Adrenal gland (tissue), 9 donors: ENCODE measurements at regions not wholly inside any gene's neighbourhood (a gene's known extent, or its start where the extent isn't known, plus 50 kb on each side); places are given as distances from the start of the nearest gene placed in this dataset.
"Not testable (repeated sequence)": the region's sequence is repeated elsewhere in the genome, so short reads cannot be mapped to it uniquely, and the experiment has no call there.

Experiments
- DNase-seq, 7 donors: peaks; one replicate each; pipeline ENCODE4 v3.0.0-alpha.2; 2019 to 2020
- H3K27ac ChIP-seq, 5 donors: fragments of 200-600 bp; sonication (generic) in 4 of 5; 1 replicate in 3 of 5; 2 replicates in 2 of 5; pipeline versions ENCODE4 v1.5.1 to v1.8.0; 2016 to 2020; ENCODE audit warnings: mild to moderate bottlenecking in 1 of 5
- H3K27me3 ChIP-seq: fragments of 200-600 bp; 2 replicates; pipeline ENCODE4 v1.8.0; 2021
- H3K36me3 ChIP-seq, 2 donors: fragments of 200-600 bp; replicated peaks in 1 of 2; 1 replicate in 1 of 2; 2 replicates in 1 of 2; pipeline versions ENCODE4 v1.5.1 to v1.8.0; 2018 to 2022
- H3K4me1 ChIP-seq, 2 donors: fragments of 200-600 bp; replicated peaks in 1 of 2; 1 replicate in 1 of 2; 2 replicates in 1 of 2; pipeline versions ENCODE4 v1.5.1 to v1.8.0; 2018 to 2021
- H3K4me3 ChIP-seq, 4 donors: fragments of 200-600 bp; sonication (generic) in 3 of 4; one replicate each; pipeline ENCODE4 v1.5.1; 2016 to 2018
- H3K9me3 ChIP-seq, 3 donors: fragments of 200-600 bp; sonication (generic) in 1 of 3; replicated peaks in 1 of 3; 1 replicate in 2 of 3; 2 replicates in 1 of 3; pipeline versions ENCODE4 v1.5.1 to v1.8.0; 2016 to 2021
- POLR2A ChIP-seq, 2 donors: fragments of 450-650 bp; IDR thresholded peaks; one replicate each; pipeline ENCODE4 v1.6.1; 2017; ENCODE audit warnings: antibody characterized with exemption in 2 of 2, mild to moderate bottlenecking in 2 of 2, moderate library complexity in 1 of 2
- WGBS, 4 donors: extraction: QIAGEN DNeasy Blood & Tissue Kit in 2 of 4; methylation state at CpG; one replicate each; pipeline versions ENCODE4 v1.1.5 to v1.1.7; 2013 to 2017; 5-methylcytosine and 5-hydroxymethylcytosine counted together
- intact Hi-C, 2 donors: fragments of 100-400 bp; cut with DNase I; formaldehyde crosslinking; loops; one replicate each; pipeline versions ENCODE4 v1.14.1 to v1.15.0; 2022 to 2023
- TF ChIP-seq, protein P1 (sequence below), 6 experiments: fragments of 450-650 bp in 4 of 6; fragments of 200-600 bp in 2 of 6; sonication (generic) in 1 of 6; IDR thresholded peaks; 1 replicate in 5 of 6; 2 replicates in 1 of 6; pipeline versions ENCODE4 v1.5.1 to v1.8.0; 2016 to 2021; ENCODE audit warnings: antibody characterized with exemption in 6 of 6, mild to moderate bottlenecking in 2 of 6, moderate library complexity in 1 of 6
- donor health status: healthy with polysubstance abuse.
- donor health status: Bipolar disorder and iron deficiency.
- donor health status: DM: yes; HTN: yes; CAD: no.
- donor health status: DM: no; HTN: no; CAD: no.
- donor health status: DM: no; HTN: no; CAD: no.

DNA sequence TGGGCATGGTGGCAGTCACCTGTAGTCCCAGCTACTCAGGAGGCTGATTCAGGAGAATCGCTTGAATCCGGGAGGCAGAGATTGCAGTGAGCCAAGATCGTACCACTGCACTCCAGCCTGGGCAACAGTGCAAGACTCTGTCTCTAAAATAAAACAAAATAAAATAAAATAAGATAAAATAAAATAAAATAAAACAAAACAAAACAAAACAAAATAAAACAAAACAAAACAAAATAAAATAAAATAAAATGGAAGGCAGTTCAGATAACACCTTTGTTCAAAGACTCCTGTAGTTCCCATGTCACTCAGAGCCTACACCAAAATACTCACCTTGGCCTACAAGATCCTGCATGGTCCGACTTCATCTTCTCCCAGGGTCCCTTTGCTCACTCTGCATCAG lies 61.3 kb downstream of the SYF2 start:
- H3K27me3 ChIP-seq, intact Hi-C loops, H3K4me3 ChIP-seq, DNase-seq, H3K36me3 ChIP-seq, H3K4me1 ChIP-seq, H3K27ac ChIP-seq, H3K9me3 ChIP-seq: not testable (repeated sequence)
- WGBS, 4 donors, result 93 to 95% (median 95%) methylated on average over 4 of the region's 4 CpGs

DNA sequence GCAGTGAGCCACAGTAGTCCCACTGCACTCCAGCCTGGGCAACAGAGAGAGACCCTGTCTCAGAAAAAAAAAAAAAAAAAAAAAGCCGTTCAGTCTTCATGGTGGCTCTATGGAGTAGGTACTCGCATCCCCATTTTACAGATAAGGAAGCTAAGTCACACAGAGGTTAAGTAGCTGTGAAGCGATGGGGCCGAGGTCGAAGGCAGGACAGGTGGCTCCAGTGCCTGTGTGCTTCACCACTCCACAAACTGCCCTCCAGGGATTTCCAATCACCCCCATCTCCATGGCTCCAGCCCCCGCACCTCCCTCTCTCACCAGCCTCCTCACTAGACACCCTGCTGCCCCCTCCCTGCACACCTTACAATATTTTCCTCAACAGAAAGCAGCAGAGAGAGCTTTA lies 61.9 kb downstream of the SYF2 start:
- Histone ChIP-seq H3K4me3 (no peak overlapping the region), H3K36me3 (no peaks in the 10 kb centered on the region), H3K9me3 (no peaks in the 10 kb centered on the region), H3K4me1 (no peaks in the 10 kb centered on the region), H3K27me3 (no peaks in the 10 kb centered on the region), H3K27ac (no peak overlapping the region)
- TF ChIP-seq, protein P1, sequence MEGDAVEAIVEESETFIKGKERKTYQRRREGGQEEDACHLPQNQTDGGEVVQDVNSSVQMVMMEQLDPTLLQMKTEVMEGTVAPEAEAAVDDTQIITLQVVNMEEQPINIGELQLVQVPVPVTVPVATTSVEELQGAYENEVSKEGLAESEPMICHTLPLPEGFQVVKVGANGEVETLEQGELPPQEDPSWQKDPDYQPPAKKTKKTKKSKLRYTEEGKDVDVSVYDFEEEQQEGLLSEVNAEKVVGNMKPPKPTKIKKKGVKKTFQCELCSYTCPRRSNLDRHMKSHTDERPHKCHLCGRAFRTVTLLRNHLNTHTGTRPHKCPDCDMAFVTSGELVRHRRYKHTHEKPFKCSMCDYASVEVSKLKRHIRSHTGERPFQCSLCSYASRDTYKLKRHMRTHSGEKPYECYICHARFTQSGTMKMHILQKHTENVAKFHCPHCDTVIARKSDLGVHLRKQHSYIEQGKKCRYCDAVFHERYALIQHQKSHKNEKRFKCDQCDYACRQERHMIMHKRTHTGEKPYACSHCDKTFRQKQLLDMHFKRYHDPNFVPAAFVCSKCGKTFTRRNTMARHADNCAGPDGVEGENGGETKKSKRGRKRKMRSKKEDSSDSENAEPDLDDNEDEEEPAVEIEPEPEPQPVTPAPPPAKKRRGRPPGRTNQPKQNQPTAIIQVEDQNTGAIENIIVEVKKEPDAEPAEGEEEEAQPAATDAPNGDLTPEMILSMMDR (IDR thresholded peaks at IDR 0.05), result no peak
- no peak for TF ChIP-seq POLR2A (IDR thresholded peaks at IDR 0.05)
- DNase-seq, result no peak
- 88 to 96% (median 93%) methylated on average over 5 to 6 of the region's 6 CpGs for WGBS, 4 donors
- intact Hi-C loops, result no loop called here

DNA sequence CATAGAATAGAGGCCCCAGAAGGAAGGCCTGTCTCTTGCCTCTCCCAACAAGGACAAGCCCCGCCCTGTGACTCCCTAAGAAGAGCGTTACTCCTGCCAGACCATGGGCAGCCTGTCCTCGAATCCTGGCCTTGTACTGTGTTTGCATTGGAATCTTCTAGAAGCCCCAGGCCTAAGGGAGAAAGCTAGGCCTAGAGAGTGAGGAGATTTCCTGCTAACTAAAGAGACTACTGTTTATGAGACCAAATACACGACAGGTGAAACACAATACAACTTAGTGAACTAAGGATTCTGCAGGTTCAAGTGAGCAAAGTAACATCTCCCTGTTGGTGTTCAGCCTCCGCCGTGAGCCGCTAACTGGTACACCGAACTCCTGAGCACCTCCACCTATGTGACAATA lies 62.7 kb downstream of the SYF2 start:
- WGBS, 4 donors, result 82 to 91% (median 90%) methylated on average over 8 of the region's 8 CpGs
- Histone ChIP-seq H3K27ac (no peak overlapping the region), H3K4me1 (no peaks in the 10 kb centered on the region), H3K36me3 (no peaks in the 10 kb centered on the region), H3K4me3 (no peak overlapping the region), H3K9me3 (no peaks in the 10 kb centered on the region), H3K27me3 (no peaks in the 10 kb centered on the region)
- no peak for DNase-seq
- intact Hi-C loops, result no loop called here
- TF ChIP-seq, protein P1 (IDR thresholded peaks at IDR 0.05), result no peak
- no peak for TF ChIP-seq POLR2A (IDR thresholded peaks at IDR 0.05)

DNA sequence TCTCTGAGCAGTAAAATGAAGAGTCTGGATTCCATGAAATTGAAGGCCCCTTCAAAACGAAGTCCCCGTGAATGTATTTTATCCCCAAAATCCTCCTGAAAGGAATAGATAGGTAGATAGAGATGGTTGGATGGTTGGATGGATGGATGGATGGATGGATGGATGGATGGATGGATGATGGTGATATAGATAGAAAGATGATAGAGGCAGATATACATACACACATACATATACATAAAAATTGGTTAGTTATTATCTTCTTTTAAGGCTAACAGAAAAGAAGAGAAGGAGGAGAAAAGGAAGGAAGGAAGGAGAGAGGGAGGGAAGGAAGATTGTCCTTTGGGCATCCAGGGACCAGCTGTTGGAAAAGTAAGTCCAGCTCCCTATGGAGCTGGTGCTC lies 63.1 kb downstream of the SYF2 start:
- TF ChIP-seq, protein P1 (IDR thresholded peaks at IDR 0.05), result no peak
- TF ChIP-seq POLR2A (IDR thresholded peaks at IDR 0.05), result no peak
- Histone ChIP-seq H3K4me1 (no peaks in the 10 kb centered on the region), H3K27ac (no peak overlapping the region), H3K4me3 (no peak overlapping the region), H3K36me3 (no peaks in the 10 kb centered on the region), H3K27me3 (no peaks in the 10 kb centered on the region), H3K9me3 (no peaks in the 10 kb centered on the region)
- intact Hi-C loops, result no loop called here
- no peak for DNase-seq
- 90 to 96% (median 93%) methylated on average over 2 of the region's 2 CpGs for WGBS, 4 donors

DNA sequence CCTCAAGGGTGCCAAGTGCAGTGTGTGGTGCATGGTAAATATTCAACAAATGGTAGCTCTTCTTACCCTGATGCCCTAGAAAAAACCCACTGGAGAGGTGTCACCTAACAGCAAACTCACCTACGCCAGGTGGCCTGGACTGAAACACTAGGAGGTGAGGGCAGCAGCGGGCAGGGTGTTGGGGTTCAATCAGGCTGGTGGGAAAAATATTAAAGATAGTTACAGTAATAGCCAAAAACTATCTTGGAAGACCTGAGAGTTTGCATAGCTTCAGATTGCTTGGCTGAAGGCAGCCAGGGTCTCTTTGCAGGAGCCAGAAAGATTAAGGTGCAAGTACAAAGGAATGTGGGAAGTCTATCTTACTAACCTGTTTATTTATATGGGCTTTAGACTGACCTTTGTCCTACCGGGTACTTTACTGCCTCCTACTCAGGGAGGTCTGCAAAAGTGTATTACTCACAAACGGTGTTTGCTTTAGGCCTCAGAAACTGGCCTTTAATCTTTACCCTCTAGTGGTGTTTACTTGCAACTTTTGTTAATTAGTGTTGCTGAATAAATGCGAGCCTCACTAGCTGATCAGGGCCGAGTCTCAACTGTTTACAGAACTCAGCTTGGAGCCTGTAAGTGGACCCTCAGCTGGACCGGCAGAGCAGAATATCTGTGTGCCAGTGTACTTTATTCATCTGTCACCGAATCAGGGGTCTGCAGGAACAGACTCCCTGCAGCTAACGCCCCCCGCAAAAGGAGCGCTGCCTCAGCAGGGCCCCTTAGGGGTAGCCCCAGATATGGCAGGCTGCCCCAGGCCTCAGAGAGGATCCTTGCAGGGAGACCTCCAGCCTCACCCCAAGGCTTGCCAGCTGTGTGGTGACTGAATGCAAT lies 63.9 kb downstream of the SYF2 start:
- intact Hi-C loops, result no loop called here

More for the DNA sequence above, 63.9 kb downstream of the SYF2 start:
- no peak for DNase-seq
- 75 to 80% (median 78%) methylated on average over 7 to 11 of the region's 11 CpGs for WGBS, 4 donors
- Histone ChIP-seq H3K4me3 (no peak overlapping the region), H3K27ac (no peak overlapping the region), H3K4me1 (no peaks in the 10 kb centered on the region), H3K27me3 (no peaks in the 10 kb centered on the region), H3K36me3 (no peaks in the 10 kb centered on the region), H3K9me3 (no peaks in the 10 kb centered on the region)
- TF ChIP-seq POLR2A (IDR thresholded peaks at IDR 0.05), result no peak
- TF ChIP-seq, protein P1 (IDR thresholded peaks at IDR 0.05), result no peak
